GM23338 (cell line): ENCODE measurements at regions not wholly inside any gene's neighbourhood (a gene's known extent, or its start where the extent isn't known, plus 50 kb on each side); places are given as distances from the start of the nearest gene placed in this dataset.
"Not testable (repeated sequence)": the region's sequence is repeated elsewhere in the genome, so short reads cannot be mapped to it uniquely, and the experiment has no call there.

Experiments used
- CREB1 ChIP-seq: fragments of 250-450 bp; sonication (Bioruptor Pico); IDR thresholded peaks from 2 replicates; pipeline ENCODE4 v1.5.0; 2020; ENCODE audit warnings: low read depth, mild to moderate bottlenecking, moderate library complexity
- CTCF ChIP-seq, 2 experiments: fragments of 200-600 bp in 1 of 2; sonication (generic) in 1 of 2; conservative IDR thresholded peaks; 2 replicates each; pipeline versions ENCODE4 v1.5.1 to v1.6.1; 2016 to 2017; ENCODE audit warnings: antibody characterized with exemption in 2 of 2, low read depth in 2 of 2, mild to moderate bottlenecking in 2 of 2, moderate library complexity in 1 of 2
- EZH2 ChIP-seq: fragments of 200-600 bp; sonication (generic); IDR thresholded peaks from one replicate; pipeline ENCODE4 v1.8.0; 2017; ENCODE audit warnings: antibody characterized with exemption, mild to moderate bottlenecking, low read depth; ENCODE audit not compliant: unreplicated experiment
- EZH2phosphoT487 ChIP-seq: fragments of 200-600 bp; sonication (generic); IDR thresholded peaks from one replicate; pipeline ENCODE4 v1.8.1; 2018; ENCODE audit warnings: antibody characterized with exemption; ENCODE audit not compliant: unreplicated experiment
- JUNB ChIP-seq: IDR thresholded peaks from one replicate; pipeline ENCODE4 v1.6.1; 2016; ENCODE audit warnings: antibody characterized with exemption; ENCODE audit not compliant: unreplicated experiment
- POLR2AphosphoS5 ChIP-seq: IDR thresholded peaks from 2 replicates; pipeline ENCODE4 v1.6.1; 2016; ENCODE audit warnings: antibody characterized with exemption, low read depth
- REST ChIP-seq: IDR thresholded peaks from one replicate; pipeline ENCODE4 v1.6.1; 2018; ENCODE audit warnings: antibody characterized with exemption; ENCODE audit not compliant: unreplicated experiment
- ZNF331 ChIP-seq: fragments of 250-450 bp; sonication (Bioruptor Pico); IDR thresholded peaks from 2 replicates; pipeline ENCODE4 v1.5.0; 2020; ENCODE audit warnings: low read depth, mild to moderate bottlenecking, moderate library complexity
- TF ChIP-seq, protein P1 (sequence below): fragments of 250-450 bp; sonication (Bioruptor Pico); IDR thresholded peaks from 2 replicates; pipeline ENCODE4 v1.5.0; 2020; ENCODE audit warnings: mild to moderate bottlenecking, moderate library complexity

- not testable (repeated sequence) for TF ChIP-seq CTCF (conservative IDR thresholded peaks at IDR 0.05; ENCODE audit: low read depth in 2 of 2); REST; EZH2; CREB1 (CRISPR knock-in tag); EZH2phosphoT487; POLR2AphosphoS5; JUNB; ZNF331 (CRISPR knock-in tag)
- TF ChIP-seq, protein P1, sequence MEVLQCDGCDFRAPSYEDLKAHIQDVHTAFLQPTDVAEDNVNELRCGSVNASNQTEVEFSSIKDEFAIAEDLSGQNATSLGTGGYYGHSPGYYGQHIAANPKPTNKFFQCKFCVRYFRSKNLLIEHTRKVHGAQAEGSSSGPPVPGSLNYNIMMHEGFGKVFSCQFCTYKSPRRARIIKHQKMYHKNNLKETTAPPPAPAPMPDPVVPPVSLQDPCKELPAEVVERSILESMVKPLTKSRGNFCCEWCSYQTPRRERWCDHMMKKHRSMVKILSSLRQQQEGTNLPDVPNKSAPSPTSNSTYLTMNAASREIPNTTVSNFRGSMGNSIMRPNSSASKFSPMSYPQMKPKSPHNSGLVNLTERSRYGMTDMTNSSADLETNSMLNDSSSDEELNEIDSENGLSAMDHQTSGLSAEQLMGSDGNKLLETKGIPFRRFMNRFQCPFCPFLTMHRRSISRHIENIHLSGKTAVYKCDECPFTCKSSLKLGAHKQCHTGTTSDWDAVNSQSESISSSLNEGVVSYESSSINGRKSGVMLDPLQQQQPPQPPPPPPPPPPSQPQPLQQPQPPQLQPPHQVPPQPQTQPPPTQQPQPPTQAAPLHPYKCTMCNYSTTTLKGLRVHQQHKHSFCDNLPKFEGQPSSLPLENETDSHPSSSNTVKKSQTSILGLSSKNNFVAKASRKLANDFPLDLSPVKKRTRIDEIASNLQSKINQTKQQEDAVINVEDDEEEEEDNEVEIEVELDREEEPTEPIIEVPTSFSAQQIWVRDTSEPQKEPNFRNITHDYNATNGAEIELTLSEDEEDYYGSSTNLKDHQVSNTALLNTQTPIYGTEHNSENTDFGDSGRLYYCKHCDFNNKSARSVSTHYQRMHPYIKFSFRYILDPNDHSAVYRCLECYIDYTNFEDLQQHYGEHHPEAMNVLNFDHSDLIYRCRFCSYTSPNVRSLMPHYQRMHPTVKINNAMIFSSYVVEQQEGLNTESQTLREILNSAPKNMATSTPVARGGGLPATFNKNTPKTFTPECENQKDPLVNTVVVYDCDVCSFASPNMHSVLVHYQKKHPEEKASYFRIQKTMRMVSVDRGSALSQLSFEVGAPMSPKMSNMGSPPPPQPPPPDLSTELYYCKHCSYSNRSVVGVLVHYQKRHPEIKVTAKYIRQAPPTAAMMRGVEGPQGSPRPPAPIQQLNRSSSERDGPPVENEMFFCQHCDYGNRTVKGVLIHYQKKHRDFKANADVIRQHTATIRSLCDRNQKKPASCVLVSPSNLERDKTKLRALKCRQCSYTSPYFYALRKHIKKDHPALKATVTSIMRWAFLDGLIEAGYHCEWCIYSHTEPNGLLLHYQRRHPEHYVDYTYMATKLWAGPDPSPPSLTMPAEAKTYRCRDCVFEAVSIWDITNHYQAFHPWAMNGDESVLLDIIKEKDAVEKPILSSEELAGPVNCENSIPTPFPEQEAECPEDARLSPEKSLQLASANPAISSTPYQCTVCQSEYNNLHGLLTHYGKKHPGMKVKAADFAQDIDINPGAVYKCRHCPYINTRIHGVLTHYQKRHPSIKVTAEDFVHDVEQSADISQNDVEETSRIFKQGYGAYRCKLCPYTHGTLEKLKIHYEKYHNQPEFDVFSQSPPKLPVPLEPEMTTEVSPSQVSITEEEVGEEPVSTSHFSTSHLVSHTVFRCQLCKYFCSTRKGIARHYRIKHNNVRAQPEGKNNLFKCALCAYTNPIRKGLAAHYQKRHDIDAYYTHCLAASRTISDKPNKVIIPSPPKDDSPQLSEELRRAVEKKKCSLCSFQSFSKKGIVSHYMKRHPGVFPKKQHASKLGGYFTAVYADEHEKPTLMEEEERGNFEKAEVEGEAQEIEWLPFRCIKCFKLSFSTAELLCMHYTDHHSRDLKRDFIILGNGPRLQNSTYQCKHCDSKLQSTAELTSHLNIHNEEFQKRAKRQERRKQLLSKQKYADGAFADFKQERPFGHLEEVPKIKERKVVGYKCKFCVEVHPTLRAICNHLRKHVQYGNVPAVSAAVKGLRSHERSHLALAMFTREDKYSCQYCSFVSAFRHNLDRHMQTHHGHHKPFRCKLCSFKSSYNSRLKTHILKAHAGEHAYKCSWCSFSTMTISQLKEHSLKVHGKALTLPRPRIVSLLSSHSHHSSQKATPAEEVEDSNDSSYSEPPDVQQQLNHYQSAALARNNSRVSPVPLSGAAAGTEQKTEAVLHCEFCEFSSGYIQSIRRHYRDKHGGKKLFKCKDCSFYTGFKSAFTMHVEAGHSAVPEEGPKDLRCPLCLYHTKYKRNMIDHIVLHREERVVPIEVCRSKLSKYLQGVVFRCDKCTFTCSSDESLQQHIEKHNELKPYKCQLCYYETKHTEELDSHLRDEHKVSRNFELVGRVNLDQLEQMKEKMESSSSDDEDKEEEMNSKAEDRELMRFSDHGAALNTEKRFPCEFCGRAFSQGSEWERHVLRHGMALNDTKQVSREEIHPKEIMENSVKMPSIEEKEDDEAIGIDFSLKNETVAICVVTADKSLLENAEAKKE (CRISPR knock-in tag), result not testable (repeated sequence)
Measured at GRCh38 chr4:127529879-127530278, 102.9 kb upstream of the INTU start.
